Dedifferentiated amniotic fluid mesenchymal stem cell (primary cell): ENCODE measurements at regions not wholly inside any gene's neighbourhood (a gene's known extent, or its start where the extent isn't known, plus 50 kb on each side); places are given as distances from the start of the nearest gene placed in this dataset.
A peak's percentile ranks its signal among the peaks of the same experiment; 100 is the strongest.

ENCODE experiments used
- DNase-seq: peaks from one replicate; pipeline ENCODE4 v3.0.0-alpha.2; 2016; ENCODE audit errors: extremely low spot score

DNA sequence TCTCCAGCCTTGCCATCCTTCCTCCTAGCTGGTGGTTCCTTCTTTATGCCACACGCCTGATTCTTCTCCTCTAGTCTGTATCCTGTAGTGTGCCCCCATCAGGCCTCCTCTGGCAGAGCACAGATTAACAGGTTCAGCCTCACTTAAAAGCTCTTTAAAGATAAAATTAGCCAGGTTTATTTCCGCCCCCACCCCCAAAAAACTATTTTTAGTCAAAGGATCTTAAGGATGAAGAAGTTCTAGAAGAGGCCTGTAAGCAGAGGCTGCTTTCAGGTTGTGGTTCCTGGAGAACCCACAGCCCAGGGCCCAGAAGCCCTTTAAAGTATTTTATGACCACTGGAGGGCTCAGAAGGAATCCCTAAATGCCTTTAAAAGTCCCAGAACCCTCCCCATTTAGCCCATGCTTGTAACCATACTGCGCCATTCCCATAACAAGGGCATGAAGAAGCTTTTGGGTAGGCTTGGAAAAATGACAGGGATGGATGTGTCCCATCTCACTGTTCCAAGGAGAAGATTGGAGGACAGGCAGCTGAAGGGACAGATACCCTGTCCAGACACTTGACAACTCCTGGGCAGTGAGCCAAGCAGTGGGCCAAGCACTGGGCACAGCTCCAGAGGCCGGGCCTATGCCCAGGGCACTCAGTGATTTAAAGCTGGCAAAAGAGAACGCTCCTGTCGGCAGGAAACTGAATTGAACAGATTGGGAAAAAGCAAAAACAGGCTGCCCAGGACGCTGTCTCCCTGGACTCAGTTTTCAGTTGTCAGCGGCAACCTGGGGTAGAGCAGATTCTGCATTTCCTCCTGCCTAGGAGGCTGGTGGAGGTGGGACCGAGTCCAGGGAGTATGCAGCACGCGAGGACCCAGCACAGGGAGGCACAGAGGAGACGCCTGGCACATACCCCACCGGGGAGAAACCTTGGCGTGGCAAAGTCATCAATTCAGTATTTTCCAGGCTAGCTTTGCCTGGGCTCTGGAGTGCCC, 106.3 kb upstream of the SSBP2 start:
- DNase-seq = no peak

DNA sequence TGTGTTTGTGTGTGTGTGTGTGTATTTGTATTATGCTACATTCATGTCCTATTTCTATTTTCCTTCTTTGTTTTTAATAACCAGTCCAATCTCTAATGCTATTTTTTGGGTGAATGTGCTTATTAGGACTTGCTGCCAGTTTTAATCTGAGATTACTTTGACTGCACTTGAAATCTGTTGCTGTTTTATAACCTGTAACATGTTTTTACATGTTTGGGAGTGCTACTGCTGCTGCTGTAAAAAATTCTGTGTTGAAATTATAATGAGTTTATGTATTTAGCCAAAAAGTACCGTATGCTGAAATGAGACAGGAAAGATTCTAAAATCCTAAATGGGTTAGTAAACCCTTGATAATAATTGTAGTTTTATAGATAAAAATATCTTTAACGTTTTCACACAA, 104.7 kb upstream of the SSBP2 start:
- no peak for DNase-seq

DNA sequence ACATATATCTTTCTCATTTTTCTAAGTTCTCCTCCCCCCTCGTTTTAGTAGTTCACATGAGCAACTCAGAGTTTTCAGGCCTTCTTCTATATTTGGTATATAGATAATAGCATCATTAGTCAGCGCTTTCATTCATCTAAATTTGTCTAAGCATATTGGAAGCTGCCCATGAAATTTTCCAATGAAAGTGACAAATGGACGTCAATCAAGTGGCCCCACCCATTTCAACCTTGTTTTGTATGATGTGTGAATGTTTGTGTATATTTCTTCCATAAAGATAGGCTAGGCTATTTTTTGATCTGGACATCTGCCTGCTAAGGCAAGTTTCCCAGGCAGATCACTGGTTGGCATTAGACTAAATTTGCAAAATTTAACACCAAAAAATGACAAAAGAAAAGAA, 104.0 kb upstream of the SSBP2 start:
- DNase-seq = no peak

DNA sequence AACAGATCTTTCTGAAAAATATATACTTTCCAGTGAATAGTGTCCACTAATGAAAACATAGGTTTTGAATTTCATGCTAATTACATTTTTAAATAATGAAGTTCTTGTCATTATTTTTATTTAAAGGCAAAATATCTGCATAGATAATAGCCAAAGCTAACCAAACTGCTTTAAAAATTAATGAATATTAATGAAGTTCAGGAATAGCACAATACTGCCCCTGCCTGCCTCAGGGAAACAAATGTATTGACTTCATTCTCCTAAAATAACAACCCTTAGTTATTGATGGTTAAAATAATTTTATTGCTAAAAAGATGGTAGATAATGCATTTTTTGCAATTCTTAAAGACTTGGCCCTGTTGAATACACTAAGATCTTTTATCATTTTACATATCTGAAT, 103.6 kb upstream of the SSBP2 start:
- DNase-seq = no peak

DNA sequence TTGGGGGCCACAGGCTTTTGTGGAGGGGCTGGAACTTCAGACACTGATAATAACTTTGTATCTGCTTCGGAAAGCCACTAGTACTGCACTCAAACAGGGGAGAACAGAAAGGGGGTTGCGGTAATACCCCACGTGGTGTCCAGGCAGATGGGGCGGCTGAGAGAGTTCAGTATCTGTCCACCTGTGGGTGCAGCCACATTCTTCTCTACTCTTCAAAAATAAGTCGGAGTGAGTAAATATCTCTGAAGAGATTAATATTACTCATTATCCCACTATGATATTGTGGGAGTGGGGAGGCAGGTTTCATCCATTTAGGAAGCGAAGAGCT, 102.1 kb upstream of the SSBP2 start:
- no peak for DNase-seq

DNA sequence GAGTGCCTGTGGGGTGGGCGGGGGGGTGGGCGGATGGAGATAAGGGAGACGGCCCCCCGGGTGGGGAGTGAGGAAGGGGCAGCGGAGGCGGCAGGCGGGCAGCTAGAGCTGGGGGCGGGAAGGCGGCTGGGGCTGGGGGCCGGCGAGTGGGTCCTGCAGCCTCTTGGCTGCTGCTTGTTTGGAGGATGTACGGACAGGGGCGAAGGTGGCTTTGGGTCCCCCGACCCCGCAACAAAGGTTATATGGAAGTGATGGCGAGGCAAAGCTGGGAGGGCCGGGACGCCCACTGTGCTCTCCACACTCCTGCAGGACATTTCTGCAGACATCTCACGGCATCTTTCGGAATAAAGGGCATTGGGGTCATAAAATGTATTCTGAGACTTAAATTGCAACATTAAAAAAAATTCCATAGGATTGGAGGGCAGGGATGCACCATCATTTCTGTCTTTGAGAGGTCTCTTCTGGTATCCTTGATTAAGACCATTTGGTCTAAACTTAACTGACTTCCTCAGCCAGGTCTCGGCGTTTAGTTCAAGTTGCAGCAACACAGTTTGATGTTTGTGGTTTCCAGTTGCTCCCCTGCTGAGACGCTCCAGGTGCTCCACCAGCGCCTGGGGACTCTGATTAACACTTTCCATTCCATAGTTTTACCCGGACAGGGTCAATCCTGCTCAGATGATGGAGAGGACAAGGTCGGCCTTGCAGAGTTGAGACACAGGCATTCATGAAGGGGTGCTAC, 101.6 kb upstream of the SSBP2 start:
- DNase-seq = no peak

DNA sequence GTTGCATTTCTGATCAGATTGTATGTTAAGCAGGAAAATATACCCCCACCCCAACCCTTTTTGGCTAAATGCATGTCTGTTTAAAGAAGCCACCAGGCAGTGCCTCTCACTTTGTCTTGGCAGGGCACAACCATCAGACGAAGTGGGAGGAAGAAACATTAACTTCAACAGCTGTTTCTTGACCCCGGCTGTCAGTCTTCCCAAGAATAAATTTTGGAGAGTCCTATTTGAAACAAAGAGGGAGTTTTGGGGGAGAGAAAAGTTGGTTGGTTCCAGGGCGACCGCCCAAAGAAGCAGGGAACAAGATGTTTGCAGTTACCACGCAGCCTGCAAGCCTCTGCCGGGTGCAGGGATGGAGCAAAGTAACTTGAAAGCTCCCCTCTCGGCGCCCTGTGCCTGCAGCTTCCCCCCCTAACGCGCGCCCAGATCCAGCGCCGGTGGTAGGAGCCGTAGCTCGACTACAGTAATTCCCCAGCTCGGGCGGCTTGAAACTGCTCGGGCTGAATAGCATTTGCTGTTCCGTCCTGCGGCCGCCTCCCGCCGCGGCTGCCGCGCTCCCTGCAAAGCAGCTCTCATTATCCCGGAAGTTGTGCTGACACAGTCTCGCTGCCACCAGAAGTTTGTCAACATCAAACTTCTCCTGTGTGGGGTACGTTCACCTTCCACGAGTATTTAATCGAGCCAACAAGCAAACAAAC, 100.7 kb upstream of the SSBP2 start:
- peak; percentile 93 for DNase-seq

DNA sequence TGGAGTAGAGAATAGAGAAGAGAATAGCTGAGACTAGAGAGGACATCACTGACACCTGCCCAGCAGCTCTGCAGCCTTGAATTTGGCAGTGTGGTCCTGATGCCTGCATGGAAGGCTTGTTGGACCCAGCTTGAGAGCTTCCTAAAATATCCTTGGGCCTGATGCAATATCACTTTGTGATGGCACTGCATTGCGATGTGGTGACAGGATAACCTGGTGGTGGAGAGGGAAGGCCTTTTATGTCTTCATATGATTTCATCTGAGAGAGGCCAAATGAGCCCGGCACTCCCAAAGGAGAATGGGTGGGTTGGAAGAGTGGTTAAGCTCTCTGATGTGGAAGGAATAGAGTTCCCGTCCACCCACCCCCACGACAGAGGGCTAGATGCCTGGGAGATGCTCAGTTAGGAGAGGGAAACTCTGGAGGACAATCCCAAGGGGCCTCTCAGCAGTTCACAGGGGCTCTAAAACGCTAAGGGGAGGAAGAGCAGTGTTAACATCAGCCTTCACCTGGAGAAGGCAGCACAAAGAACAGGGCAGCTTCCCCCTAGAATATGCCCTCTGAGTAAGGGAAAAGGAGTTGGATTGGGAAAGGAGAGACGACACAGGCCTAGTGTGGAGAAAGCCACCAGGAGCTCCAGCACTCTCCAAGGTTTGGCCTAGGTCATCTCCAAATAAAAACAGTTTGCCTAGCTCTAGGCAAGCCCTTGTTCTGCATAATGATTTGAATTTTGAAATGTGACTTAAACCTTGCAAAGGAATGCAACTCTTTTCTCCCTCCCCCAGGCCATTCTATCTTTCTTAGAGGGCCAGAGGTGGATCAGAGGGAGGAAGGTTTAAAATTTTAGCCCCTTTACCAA, 99.8 kb upstream of the SSBP2 start:
- DNase-seq = no peak

DNA sequence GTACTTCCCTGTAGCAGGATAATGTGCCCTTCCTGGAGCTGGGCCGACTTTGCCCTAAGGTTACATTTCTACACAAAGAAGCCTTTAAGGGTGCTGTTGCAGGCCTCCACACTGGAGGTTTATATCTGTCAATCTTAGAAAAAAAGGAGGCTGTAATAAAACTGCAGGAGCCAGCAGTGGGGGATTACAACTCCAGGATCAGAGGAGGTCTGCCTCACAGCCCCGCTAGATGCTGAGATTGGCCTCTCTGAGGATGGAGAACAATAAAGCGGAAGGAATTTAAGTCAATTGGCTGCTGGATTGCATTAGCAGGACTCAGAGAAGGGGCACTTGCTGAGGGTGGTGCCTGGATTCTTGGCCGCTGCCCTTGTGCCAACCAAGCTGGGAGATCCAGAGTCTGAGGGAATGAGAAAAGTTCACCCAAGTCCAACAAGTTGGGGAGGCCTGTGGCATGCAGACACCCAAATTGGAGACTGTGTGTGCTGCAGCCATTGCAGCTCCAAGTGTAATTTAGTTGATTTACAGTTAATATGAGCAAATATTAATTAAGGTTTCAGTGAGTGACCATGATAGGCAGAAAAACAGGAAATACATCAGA, 99.0 kb upstream of the SSBP2 start:
- DNase-seq = no peak

DNA sequence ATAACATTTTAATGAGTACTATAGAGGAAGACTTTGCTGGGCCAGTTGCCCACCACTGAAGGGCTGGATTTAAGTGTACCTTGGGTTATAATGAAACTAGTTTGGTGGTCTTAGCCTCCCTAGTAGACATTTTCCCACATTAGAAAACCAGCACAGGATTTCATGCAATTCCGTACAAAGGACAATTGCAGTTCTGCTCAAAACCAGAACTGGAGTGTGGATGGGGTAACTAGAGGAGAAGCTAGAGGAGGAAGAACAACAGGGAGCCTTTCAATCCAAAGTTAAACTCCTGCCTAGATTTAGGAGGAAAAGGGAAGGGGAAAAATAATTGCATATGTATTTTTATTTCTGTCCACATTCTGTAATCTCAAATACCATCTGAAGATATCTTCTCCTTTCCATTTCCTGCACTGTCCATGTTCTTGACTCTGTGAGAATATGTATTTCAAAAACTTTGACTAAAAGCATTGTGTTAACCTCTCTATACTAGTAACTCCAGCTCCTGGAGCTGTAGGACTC, 97.5 kb upstream of the SSBP2 start:
- no peak for DNase-seq

DNA sequence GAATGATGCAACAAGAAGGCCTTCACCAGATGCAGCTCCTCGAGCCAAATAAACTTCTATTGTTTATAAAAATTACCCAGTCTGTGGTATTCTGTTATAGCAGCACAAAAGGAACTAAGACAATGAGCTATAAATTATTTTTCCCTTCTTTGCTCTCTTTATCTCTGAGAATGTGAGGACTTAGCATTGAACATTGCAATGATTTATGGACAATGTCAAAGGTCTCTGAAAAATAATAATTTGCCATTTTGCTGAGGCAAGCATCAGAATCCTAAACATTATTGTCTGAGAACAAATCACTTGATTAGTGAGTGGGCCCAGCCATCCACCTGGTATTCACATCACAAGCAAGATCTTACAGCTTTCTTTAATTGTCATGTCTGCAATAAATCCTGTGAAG, 95.4 kb upstream of the SSBP2 start:
- DNase-seq = no peak

DNA sequence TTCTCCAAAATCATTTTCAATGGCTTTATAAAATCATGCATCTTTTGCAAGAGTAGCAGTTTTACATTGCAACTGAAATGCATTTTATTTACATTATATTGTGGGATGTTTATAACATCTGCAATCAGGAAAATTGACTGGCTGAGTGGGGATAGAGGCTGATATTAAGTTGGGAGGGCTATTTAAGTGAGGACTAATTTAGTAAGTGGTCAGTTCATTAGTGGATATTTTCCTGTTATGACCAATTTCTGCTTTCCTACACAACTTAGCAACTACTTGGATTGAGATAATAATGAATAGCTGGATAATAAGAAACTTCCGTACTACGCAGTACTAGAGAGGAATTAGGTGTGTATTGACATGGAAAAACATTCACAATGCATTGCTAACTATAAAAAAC, 92.9 kb upstream of the SSBP2 start:
- DNase-seq = no peak

DNA sequence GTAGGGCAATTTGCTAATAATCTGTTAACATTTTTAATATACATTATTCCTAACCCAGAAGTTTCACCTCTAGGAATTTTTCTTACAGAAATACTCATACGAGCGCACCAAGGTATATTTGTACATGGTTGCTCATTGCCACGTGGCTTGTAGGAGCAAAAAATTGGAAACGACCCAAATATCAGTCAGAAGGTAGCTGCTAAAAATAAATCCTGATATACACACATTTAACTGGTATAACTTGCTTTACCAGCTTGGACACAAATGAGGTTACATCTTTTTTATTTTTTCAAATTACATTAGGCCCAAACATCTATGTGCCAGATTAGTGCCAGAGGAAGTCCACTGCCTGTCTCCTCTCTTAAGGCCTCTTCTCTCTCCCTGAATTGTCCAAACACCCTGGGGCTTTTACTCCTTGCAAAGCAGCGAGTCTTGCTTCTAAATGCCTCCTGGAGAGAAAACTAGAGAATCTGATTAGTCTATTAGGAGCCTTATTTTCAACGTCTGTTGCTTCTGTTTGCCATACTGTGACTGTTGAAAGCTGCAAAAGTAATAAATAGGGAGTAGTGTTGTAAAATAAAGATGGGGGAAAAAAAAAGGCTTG, 92.0 kb upstream of the SSBP2 start:
- DNase-seq = no peak

DNA sequence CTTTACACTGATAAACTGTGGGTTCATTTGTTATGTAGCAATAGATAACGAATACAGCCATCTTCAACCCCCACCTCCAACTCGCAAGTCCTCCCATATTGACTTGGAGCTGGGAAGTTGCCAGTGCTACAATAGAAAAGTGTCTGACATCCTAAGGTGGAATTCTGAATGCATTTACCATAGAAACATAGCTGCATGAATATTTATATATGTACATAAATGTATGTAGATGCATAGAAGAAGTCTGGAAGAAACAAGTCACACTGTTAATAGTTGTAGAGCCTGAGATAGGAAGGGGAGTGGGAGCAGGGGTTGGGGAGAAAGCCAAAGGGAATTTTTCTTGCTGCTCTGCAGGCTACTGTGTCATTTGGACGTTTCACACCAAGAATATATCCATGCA, 88.1 kb upstream of the SSBP2 start:
- no peak for DNase-seq

DNA sequence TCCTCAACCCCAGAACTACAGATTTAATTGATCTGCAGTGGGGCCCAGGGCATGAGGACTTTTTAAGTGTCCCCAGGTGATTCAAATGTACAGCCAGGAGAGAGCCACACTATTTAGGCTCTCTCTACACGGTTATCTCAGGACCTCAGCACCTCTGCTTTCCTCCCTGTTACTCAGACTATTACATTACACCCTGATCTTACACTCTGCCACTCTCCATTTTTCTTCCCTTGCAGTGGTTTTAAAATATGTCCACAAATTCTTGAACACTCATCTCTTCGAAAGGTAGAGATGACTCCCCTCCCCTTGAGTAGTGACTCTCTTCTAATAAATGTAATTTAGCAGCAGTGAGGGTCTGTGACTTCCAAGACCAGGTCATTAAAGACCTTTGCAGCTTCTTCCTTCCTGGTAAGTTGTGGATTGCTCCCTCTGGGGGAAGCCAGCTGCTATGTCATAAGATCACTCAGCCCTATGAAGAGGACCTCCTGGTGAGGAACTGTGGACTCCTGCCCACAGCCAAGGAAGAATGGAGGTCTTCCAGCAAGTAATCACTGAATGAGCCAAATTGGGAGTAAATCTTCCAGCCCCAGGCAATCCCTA, 87.5 kb upstream of the SSBP2 start:
- no peak for DNase-seq

DNA sequence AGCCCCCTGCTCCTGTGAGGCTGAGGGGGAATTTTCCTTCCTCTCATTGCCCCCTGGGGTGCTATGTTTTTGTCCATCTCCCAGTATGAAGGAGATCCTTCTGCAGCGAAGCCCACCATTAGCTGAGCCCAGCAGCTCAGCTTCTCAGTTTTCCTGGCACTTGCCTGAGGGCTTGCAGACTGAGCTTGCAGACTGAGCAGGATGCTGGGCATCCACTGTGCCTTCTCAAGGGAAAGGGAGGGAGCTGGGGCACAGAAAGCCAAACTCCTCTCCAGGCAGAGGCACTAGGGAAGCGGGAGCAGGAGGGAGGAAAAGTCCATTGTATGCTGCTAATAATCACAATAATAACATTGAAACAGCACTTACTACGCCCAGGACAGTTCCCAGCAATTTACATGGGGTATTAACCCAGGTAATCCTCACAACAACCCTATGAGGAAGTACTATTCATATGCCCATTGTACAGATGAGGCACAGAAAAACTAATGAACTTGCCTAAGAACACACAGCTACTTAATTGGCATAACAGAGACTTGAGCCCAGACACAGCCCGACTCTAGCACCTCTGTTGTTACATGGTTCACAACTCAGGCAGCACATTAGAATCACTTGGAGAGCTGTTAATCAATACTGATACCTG, 86.9 kb upstream of the SSBP2 start:
- no peak for DNase-seq

DNA sequence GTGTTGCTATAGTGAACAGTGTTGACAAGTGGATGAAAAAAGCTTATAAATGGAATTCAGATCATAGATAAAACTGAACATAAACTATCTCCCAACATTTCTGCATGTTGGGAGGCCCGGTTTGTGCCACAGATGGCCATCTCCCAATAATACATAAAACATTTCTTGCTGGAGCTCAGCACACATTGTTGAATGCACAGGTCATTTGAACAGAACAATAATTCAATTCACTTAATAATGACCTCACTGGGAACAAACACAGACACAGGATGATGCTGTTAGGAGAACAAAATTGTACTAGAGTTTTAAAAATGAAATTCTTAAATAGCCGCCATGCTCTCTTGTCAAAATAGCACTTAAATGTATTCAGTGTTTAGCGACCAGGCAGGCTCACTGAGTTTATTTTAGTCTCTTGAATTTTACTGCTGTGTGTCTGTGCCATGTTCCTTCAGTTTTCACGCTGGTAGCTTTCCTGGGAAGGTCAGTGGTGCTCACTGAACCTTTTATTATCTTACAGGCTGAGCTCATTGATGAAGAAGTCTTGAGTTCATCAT, 85.0 kb upstream of the SSBP2 start:
- DNase-seq = no peak

DNA sequence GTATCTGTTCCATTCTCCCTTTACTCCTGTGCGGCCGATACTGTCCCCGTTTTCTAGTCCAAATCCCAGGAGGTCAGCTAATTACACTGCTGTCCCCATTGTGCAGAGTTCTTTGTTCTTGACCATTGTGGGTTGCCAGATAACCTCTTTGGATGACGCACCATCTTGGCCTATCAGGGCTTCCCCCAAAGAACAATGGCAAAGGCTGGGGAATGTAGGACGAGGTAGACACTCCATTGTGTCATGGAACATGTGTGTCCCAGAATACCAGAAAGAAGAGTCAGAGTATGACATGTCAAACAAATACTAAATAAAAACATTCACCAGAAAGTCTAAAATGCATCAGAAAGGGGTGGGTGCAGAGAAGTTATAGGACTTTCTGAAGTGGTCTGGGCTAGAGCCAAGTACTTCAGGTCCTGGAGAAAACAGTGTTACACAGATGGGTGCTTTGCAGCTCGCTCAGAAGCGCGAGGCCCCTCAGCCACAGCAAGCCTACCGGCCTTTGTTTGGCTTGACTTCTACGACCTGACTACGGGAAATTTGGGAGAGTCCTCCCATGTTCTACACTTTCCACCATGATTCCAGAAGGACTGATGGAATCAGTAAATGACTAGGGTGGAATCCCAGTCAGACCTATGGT, 83.2 kb upstream of the SSBP2 start:
- DNase-seq = no peak

DNA sequence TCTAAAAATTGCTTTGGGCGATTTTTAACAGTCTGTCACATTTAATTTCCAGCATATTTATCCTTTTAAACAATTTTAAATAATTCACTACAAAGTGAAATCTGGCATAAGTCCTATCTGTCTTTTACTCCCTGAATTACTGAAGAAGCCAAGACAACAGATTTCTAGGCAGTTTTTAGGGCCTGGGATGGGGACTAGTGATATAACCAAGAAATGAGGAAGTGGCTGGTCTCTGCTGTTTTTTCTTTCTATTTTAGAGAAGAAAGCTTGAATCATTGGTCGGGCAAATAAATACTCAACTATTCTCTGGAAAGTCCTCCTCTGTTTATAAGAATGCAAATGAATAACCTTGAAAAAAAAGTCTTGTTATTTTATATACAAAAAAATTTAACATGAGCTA, 79.7 kb upstream of the SSBP2 start:
- no peak for DNase-seq
